ENCODE measurements at regions not wholly inside any gene's neighbourhood (a gene's known extent, or its start where the extent isn't known, plus 50 kb on each side); places are given as distances from the start of the nearest gene placed in this dataset.

GRCh38 chr9:93820667-93821306 lies 134.4 kb downstream of the BARX1 start:
- intact Hi-C loops (cut with DNase I), result loop anchor here in 4 of 10 donors (10.0 kb wide), 1 partner anchor 144 kb away; no protein-coding TSS in a partner anchor
- Histone ChIP-seq H3K4me1 (no peaks in the 10 kb centered on the region), H3K4me3 (no peak overlapping the region), H3K36me3 (no peaks in the 10 kb centered on the region), H3K27me3 (peaks cover 0 to 72% (median 52%) of the 10 kb centered on the region in 7 donors), H3K9me3 (peaks cover 0 to 12% (median 0%) of the 10 kb centered on the region in 11 donors), H3K27ac (no peak overlapping the region)
- DNase-seq, result no peak
- no peak for ATAC-seq
- TF ChIP-seq CTCF (IDR thresholded peaks at IDR 0.05), result no peak
- 43 to 46% methylated on average over 6 of the region's 6 CpGs for WGBS, 2 donors

GRCh38 chr9:93819905-93820304 lies 135.2 kb downstream of the BARX1 start:
- Histone ChIP-seq H3K9me3 (peaks cover 0 to 12% (median 0%) of the 10 kb centered on the region in 11 donors), H3K27ac (no peak overlapping the region), H3K27me3 (peaks cover 0 to 72% (median 54%) of the 10 kb centered on the region in 7 donors), H3K4me3 (no peak overlapping the region), H3K4me1 (no peaks in the 10 kb centered on the region), H3K36me3 (no peaks in the 10 kb centered on the region)
- no peak for TF ChIP-seq CTCF (IDR thresholded peaks at IDR 0.05)
- no peak for ATAC-seq
- no peak for DNase-seq
- WGBS, 2 donors, result 76 to 84% methylated on average over 5 of the region's 5 CpGs
- intact Hi-C loops (cut with DNase I), result loop anchor here in 4 of 10 donors (10.0 kb wide), 1 partner anchor 145 kb away; no protein-coding TSS in a partner anchor

DNA sequence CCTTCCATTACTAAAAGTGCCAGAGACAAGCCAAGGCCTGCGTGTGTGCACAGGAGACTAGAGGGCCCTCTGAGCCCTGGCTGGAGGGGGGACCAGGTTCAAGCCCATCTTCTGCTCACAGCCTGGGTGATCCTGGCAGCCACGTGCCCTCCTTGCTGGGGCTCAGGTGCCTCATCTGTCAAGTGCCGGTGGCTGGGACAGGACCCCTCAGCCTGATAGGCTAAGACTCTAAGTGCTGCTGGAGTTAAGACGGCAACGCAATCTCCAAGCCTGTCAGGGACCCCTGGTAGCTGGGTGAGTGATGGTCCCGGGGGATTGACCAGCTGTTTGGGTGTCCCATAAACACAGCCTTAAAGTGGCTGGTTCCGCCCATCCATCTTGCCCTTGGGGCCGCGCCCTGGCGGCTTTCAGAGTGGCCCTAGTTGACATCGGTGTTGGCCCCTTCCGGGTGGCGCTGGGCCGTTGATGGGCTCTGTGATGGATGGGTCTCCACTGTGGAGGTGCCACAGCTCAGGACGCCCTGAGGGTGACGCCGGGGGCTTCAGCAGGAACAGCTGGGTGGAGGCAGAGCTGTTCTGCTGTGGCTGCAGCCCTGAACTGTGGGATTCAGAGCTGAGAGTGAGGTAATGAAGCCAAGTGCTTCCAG lies 136.2 kb downstream of the BARX1 start:
- no peak overlapping the region for H3K27ac ChIP-seq
- intact Hi-C loops (cut with DNase I), result no loop called here
- ATAC-seq (no peak), DNase-seq (no peak)
- peaks cover 0 to 68% (median 50%) of the 10 kb centered on the region in 7 donors for H3K27me3 ChIP-seq
- no peaks in the 10 kb centered on the region for H3K36me3 ChIP-seq
- no peaks in the 10 kb centered on the region for H3K4me1 ChIP-seq
- no peak overlapping the region for H3K4me3 ChIP-seq
- 56 to 63% methylated on average over 17 of the region's 17 CpGs for WGBS, 2 donors
- no peak for TF ChIP-seq CTCF (IDR thresholded peaks at IDR 0.05)
- peaks cover 0 to 12% (median 0%) of the 10 kb centered on the region in 11 donors for H3K9me3 ChIP-seq

- peaks cover 0 to 10% (median 0%) of the 10 kb centered on the region in 11 donors for H3K9me3 ChIP-seq
- no peak overlapping the region for H3K4me3 ChIP-seq
- H3K27me3 ChIP-seq, result peaks cover 0 to 68% (median 53%) of the 10 kb centered on the region in 7 donors
- ATAC-seq (no peak), DNase-seq (no peak)
- no peak overlapping the region for H3K27ac ChIP-seq
- intact Hi-C loops (cut with DNase I), result no loop called here
- no peak for TF ChIP-seq CTCF (IDR thresholded peaks at IDR 0.05)
- no peaks in the 10 kb centered on the region for H3K36me3 ChIP-seq
- H3K4me1 ChIP-seq, result no peaks in the 10 kb centered on the region
Observed at GRCh38 chr9:93818237-93818636, 136.9 kb downstream of the BARX1 start.
